Liver (tissue), 8 donors: ENCODE measurements at regions not wholly inside any gene's neighbourhood (a gene's known extent, or its start where the extent isn't known, plus 50 kb on each side); places are given as distances from the start of the nearest gene placed in this dataset.

Experiments used
- DNase-seq: peaks from one replicate; pipeline ENCODE4 v3.0.0-alpha.2; 2017; ENCODE audit warnings: low spot score
- H3K27ac ChIP-seq, 2 donors: one replicate each; pipeline ENCODE4 v1.7.0; 2013; ENCODE audit warnings: inconsistent platforms in 2 of 2, low read length in 2 of 2, control low read depth in 1 of 2, low read depth in 1 of 2, mild to moderate bottlenecking in 1 of 2
- H3K27me3 ChIP-seq, 4 donors: one replicate each; pipeline versions ENCODE4 v1.6.1 to v1.7.0; 2013; ENCODE audit warnings: low read length in 3 of 4, inconsistent platforms in 1 of 4, mild to moderate bottlenecking in 1 of 4, moderate library complexity in 1 of 4; ENCODE audit not compliant: control insufficient read depth in 4 of 4, insufficient read depth in 4 of 4
- H3K36me3 ChIP-seq, 4 donors: one replicate each; pipeline versions ENCODE4 v1.6.1 to v1.7.0; 2013; ENCODE audit warnings: low read length in 3 of 4, mild to moderate bottlenecking in 3 of 4, low read depth in 1 of 4, moderate library complexity in 1 of 4; ENCODE audit not compliant: control insufficient read depth in 4 of 4, insufficient read depth in 3 of 4
- H3K4me1 ChIP-seq, 4 donors: one replicate each; pipeline versions ENCODE4 v1.6.1 to v1.7.0; 2013; ENCODE audit warnings: low read length in 3 of 4, mild to moderate bottlenecking in 3 of 4, moderate library complexity in 1 of 4; ENCODE audit not compliant: control insufficient read depth in 4 of 4, insufficient read depth in 4 of 4
- H3K4me3 ChIP-seq, 3 donors: one replicate each; pipeline versions ENCODE4 v1.6.1 to v1.7.0; 2013; ENCODE audit warnings: low read length in 3 of 3, control low read depth in 1 of 3, low read depth in 1 of 3, mild to moderate bottlenecking in 1 of 3
- H3K9ac ChIP-seq, 2 donors: one replicate each; pipeline ENCODE4 v1.7.0; 2013; ENCODE audit warnings: low read length in 2 of 2, mild to moderate bottlenecking in 2 of 2, moderate library complexity in 2 of 2, control low read depth in 1 of 2, low read depth in 1 of 2
- H3K9me3 ChIP-seq, 4 donors: one replicate each; pipeline versions ENCODE4 v1.6.1 to v1.7.0; 2013; ENCODE audit warnings: low read length in 3 of 4; ENCODE audit not compliant: control insufficient read depth in 4 of 4
- ATF3 ChIP-seq: IDR thresholded peaks from 2 replicates; pipeline ENCODE4 v1.6.1; 2016; ENCODE audit warnings: antibody characterized with exemption
- CTCF ChIP-seq: fragments of 150-350 bp; IDR thresholded peaks from 2 replicates; pipeline ENCODE4 v1.5.1; 2017; ENCODE audit warnings: improper control_type of control experiment, low read depth, low read length; ENCODE audit not compliant: missing input control
- EGR1 ChIP-seq, 2 donors: IDR thresholded peaks; 2 replicates each; pipeline ENCODE4 v1.6.1; 2016 to 2018; ENCODE audit warnings: antibody characterized with exemption in 2 of 2, low read depth in 2 of 2
- FOXA2 ChIP-seq: IDR thresholded peaks from 2 replicates; pipeline ENCODE4 v1.6.1; 2016; ENCODE audit warnings: antibody characterized with exemption
- GABPA ChIP-seq, 2 donors: IDR thresholded peaks in 1 of 2; conservative IDR thresholded peaks in 1 of 2; 2 replicates each; pipeline ENCODE4 v1.6.1; 2016; ENCODE audit warnings: antibody characterized with exemption in 2 of 2, mild to moderate bottlenecking in 1 of 2, moderate library complexity in 1 of 2
- HNF4A ChIP-seq, 2 donors: conservative IDR thresholded peaks; 2 replicates each; pipeline ENCODE4 v1.6.1; 2016; ENCODE audit warnings: antibody characterized with exemption in 2 of 2, mild to moderate bottlenecking in 2 of 2
- HNF4G ChIP-seq: IDR thresholded peaks from 2 replicates; pipeline ENCODE4 v1.6.1; 2016; ENCODE audit warnings: antibody characterized with exemption
- MAX ChIP-seq: IDR thresholded peaks from 2 replicates; pipeline ENCODE4 v1.6.1; 2016; ENCODE audit warnings: antibody characterized with exemption
- NR2F2 ChIP-seq: IDR thresholded peaks from 2 replicates; pipeline ENCODE4 v1.6.1; 2016; ENCODE audit warnings: antibody characterized with exemption
- RAD21 ChIP-seq, 2 donors: IDR thresholded peaks; 2 replicates each; pipeline ENCODE4 v1.6.1; 2016; ENCODE audit warnings: antibody characterized with exemption in 2 of 2, mild to moderate bottlenecking in 2 of 2
- REST ChIP-seq: IDR thresholded peaks from 2 replicates; pipeline ENCODE4 v1.6.1; 2016; ENCODE audit warnings: antibody characterized with exemption, mild to moderate bottlenecking
- RXRA ChIP-seq, 2 donors: IDR thresholded peaks; 2 replicates each; pipeline ENCODE4 v1.6.1; 2017 to 2018; ENCODE audit warnings: antibody characterized with exemption in 2 of 2, mild to moderate bottlenecking in 1 of 2
- YY1 ChIP-seq: IDR thresholded peaks from 2 replicates; pipeline ENCODE4 v1.6.1; 2016; ENCODE audit warnings: antibody characterized with exemption, mild to moderate bottlenecking
- WGBS: extraction: QIAGEN DNeasy Blood & Tissue Kit; methylation state at CpG from one replicate; pipeline ENCODE4 v1.1.7; 2013; 5-methylcytosine and 5-hydroxymethylcytosine counted together
- TF ChIP-seq, protein P1 (sequence below): IDR thresholded peaks from 2 replicates; pipeline ENCODE4 v1.6.1; 2016; ENCODE audit warnings: antibody characterized with exemption
- donor health status: healthy.
- donor health status: healthy.
- donor health status: healthy.
- donor health status: healthy.
- donor health status: healthy.

DNA sequence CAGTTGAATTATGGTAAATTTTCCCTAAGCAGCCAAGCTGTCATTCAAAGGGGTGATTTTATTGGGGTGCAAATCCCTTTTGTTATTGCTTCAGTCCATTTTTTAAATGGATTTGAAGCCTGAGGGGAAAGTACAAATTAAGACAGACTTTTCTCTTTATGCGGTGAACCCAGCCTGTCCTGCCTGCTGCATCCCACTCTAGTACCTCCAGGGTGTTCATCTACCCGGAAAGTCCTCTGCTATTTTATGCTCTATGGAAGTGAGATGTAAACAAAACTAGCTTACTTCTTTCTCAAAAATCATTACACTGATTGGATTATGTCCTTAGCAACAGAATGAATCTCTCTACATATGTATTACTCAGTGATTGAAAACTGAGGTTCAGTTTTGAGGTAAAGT lies 1088.9 kb upstream of the CITED2 start:
- TF ChIP-seq NR2F2 (no peak), ATF3 (no peak), RXRA (IDR thresholded peaks at IDR 0.05) (peak in 1 of 2 donors; percentile 5), REST (no peak), CTCF (no peak), FOXA2 (no peak), HNF4G (peak; percentile 7), HNF4A (conservative IDR thresholded peaks at IDR 0.05) (peak in 1 of 2 donors; percentile 47), RAD21 (IDR thresholded peaks at IDR 0.05) (no peak), MAX (no peak), GABPA (IDR thresholded peaks at IDR 0.05 in 1 of 2, conservative IDR thresholded peaks at IDR 0.05 in 1 of 2) (peak in 1 of 2 donors; percentile 3), EGR1 (IDR thresholded peaks at IDR 0.05; ENCODE audit: low read depth in 2 of 2) (no peak), YY1 (no peak)
- TF ChIP-seq, protein P1, sequence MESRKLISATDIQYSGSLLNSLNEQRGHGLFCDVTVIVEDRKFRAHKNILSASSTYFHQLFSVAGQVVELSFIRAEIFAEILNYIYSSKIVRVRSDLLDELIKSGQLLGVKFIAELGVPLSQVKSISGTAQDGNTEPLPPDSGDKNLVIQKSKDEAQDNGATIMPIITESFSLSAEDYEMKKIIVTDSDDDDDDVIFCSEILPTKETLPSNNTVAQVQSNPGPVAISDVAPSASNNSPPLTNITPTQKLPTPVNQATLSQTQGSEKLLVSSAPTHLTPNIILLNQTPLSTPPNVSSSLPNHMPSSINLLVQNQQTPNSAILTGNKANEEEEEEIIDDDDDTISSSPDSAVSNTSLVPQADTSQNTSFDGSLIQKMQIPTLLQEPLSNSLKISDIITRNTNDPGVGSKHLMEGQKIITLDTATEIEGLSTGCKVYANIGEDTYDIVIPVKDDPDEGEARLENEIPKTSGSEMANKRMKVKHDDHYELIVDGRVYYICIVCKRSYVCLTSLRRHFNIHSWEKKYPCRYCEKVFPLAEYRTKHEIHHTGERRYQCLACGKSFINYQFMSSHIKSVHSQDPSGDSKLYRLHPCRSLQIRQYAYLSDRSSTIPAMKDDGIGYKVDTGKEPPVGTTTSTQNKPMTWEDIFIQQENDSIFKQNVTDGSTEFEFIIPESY, result no peak
- no peak for DNase-seq
- Histone ChIP-seq H3K9me3 (peaks cover 0 to 3% (median under 1%) of the 10 kb centered on the region in 4 donors), H3K27ac (peak overlapping the region; percentile 90 to 91), H3K4me3 (no peak overlapping the region), H3K9ac (peak overlapping the region in 1 of 2 donors; percentile 81), H3K27me3 (no peaks in the 10 kb centered on the region), H3K4me1 (peaks cover 6 to 39% (median 25%) of the 10 kb centered on the region in 4 donors), H3K36me3 (no peaks in the 10 kb centered on the region)
- 43% methylated on average over 2 of the region's 2 CpGs for WGBS
